Lung (tissue), 11 donors: ENCODE measurements at regions not wholly inside any gene's neighbourhood (a gene's known extent, or its start where the extent isn't known, plus 50 kb on each side); places are given as distances from the start of the nearest gene placed in this dataset.

Experiments used
- ATAC-seq: fragments of 200-7000 bp; cut with Tn5 transposase; one replicate; pipeline ENCODE4 v1.9.1; 2020; ENCODE audit warnings: moderate number of reproducible peaks; ENCODE audit not compliant: insufficient read depth, low FRiP score
- DNase-seq, 3 donors: peaks; one replicate each; pipeline ENCODE4 v3.0.0-alpha.2; 2013 to 2017
- H3K27ac ChIP-seq, 2 donors: one replicate each; pipeline ENCODE4 v1.5.1; 2013; ENCODE audit warnings: mild to moderate bottlenecking in 2 of 2, moderate library complexity in 2 of 2, control low read depth in 1 of 2, inconsistent platforms in 1 of 2, low read depth in 1 of 2, low read length in 1 of 2
- H3K27me3 ChIP-seq, 3 donors: one replicate each; pipeline ENCODE4 v1.5.1; 2013; ENCODE audit warnings: low read length in 2 of 3; ENCODE audit not compliant: control insufficient read depth in 3 of 3, insufficient read depth in 3 of 3
- H3K36me3 ChIP-seq, 4 donors: one replicate each; pipeline ENCODE4 v1.5.1; 2013; ENCODE audit warnings: low read length in 4 of 4, mild to moderate bottlenecking in 1 of 4, moderate library complexity in 1 of 4; ENCODE audit not compliant: control insufficient read depth in 4 of 4, insufficient read depth in 4 of 4
- H3K4me1 ChIP-seq, 5 donors: one replicate each; pipeline ENCODE4 v1.5.1; 2013; ENCODE audit warnings: low read length in 5 of 5, mild to moderate bottlenecking in 2 of 5, moderate library complexity in 1 of 5; ENCODE audit not compliant: control insufficient read depth in 5 of 5, insufficient read depth in 5 of 5
- H3K4me3 ChIP-seq: one replicate; pipeline ENCODE4 v1.5.1; 2013; ENCODE audit warnings: mild to moderate bottlenecking, control low read depth, moderate library complexity
- H3K9ac ChIP-seq, 2 donors: one replicate each; pipeline ENCODE4 v1.5.1; 2013; ENCODE audit warnings: low read length in 2 of 2, control low read depth in 1 of 2; ENCODE audit not compliant: insufficient read depth in 1 of 2
- H3K9me3 ChIP-seq, 4 donors: one replicate each; pipeline ENCODE4 v1.5.1; 2013; ENCODE audit warnings: low read length in 3 of 4, mild to moderate bottlenecking in 1 of 4, moderate library complexity in 1 of 4; ENCODE audit not compliant: control insufficient read depth in 4 of 4, insufficient read depth in 3 of 4
- WGBS, 2 donors: extraction: QIAGEN DNeasy Blood & Tissue Kit; methylation state at CpG; one replicate each; pipeline ENCODE4 v1.1.7; 2013; 5-methylcytosine and 5-hydroxymethylcytosine counted together
- TF ChIP-seq, protein P1 (sequence below): IDR thresholded peaks from 2 replicates; pipeline ENCODE4 v1.5.1; 2012; ENCODE audit warnings: mild to moderate bottlenecking; ENCODE audit errors: control extremely low read depth, extremely low read depth
- donor health status: control.
- donor health status: control.
- donor health status: Bipolar disorder and iron deficiency.
- donor health status: healthy.
- donor health status: DM: yes; HTN: yes; CAD: no.

- no peak overlapping the region for H3K4me3 ChIP-seq
- H3K9me3 ChIP-seq, result no peaks in the 10 kb centered on the region
- H3K4me1 ChIP-seq, result peaks cover 0 to 31% (median under 1%) of the 10 kb centered on the region in 5 donors
- no peak overlapping the region for H3K27ac ChIP-seq
- H3K9ac ChIP-seq, result no peak overlapping the region
- H3K27me3 ChIP-seq, result no peaks in the 10 kb centered on the region
- WGBS, 2 donors, result 64 to 78% methylated on average over 4 of the region's 4 CpGs
- TF ChIP-seq, protein P1, sequence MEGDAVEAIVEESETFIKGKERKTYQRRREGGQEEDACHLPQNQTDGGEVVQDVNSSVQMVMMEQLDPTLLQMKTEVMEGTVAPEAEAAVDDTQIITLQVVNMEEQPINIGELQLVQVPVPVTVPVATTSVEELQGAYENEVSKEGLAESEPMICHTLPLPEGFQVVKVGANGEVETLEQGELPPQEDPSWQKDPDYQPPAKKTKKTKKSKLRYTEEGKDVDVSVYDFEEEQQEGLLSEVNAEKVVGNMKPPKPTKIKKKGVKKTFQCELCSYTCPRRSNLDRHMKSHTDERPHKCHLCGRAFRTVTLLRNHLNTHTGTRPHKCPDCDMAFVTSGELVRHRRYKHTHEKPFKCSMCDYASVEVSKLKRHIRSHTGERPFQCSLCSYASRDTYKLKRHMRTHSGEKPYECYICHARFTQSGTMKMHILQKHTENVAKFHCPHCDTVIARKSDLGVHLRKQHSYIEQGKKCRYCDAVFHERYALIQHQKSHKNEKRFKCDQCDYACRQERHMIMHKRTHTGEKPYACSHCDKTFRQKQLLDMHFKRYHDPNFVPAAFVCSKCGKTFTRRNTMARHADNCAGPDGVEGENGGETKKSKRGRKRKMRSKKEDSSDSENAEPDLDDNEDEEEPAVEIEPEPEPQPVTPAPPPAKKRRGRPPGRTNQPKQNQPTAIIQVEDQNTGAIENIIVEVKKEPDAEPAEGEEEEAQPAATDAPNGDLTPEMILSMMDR, result no peak
- ATAC-seq (no peak), DNase-seq (peak in 2 of 3 donors; percentile 28 to 59)
- no peaks in the 10 kb centered on the region for H3K36me3 ChIP-seq
Measured at GRCh38 chr1:87583459-87583858, 254.8 kb downstream of the LMO4 start.

GRCh38 chr1:87584586-87584985, 255.9 kb downstream of the LMO4 start:
- 62 to 78% methylated on average over 1 of the region's 1 CpG for WGBS, 2 donors
- H3K27ac ChIP-seq, result no peak overlapping the region
- H3K27me3 ChIP-seq, result no peaks in the 10 kb centered on the region
- ATAC-seq, result no peak
- no peaks in the 10 kb centered on the region for H3K36me3 ChIP-seq
- no peak overlapping the region for H3K4me3 ChIP-seq
- H3K4me1 ChIP-seq, result peaks cover 0 to 42% (median 8%) of the 10 kb centered on the region in 5 donors
- H3K9ac ChIP-seq, result no peak overlapping the region
- TF ChIP-seq, protein P1, result no peak
- H3K9me3 ChIP-seq, result no peaks in the 10 kb centered on the region
- DNase-seq, result no peak

GRCh38 chr1:87586501-87586900, 257.8 kb downstream of the LMO4 start:
- ATAC-seq, result no peak
- TF ChIP-seq, protein P1, result no peak
- WGBS, 2 donors, result 83 to 89% methylated on average over 3 of the region's 3 CpGs

GRCh38 chr1:87588495-87588894, 259.8 kb downstream of the LMO4 start:
- Histone ChIP-seq H3K27ac (no peak overlapping the region), H3K27me3 (no peaks in the 10 kb centered on the region), H3K4me1 (peaks cover 0 to 43% (median 8%) of the 10 kb centered on the region in 5 donors), H3K4me3 (no peak overlapping the region), H3K9me3 (no peaks in the 10 kb centered on the region), H3K36me3 (no peaks in the 10 kb centered on the region), H3K9ac (no peak overlapping the region)
- TF ChIP-seq, protein P1, result no peak
- ATAC-seq (no peak), DNase-seq (peak; percentile 82 to 98 (median 96))
- WGBS, 2 donors, result 54 to 61% methylated on average over 4 of the region's 4 CpGs

More at GRCh38 chr1:87586501-87586900, 257.8 kb downstream of the LMO4 start:
- H3K4me3 ChIP-seq, result no peak overlapping the region
- no peaks in the 10 kb centered on the region for H3K36me3 ChIP-seq
- no peak overlapping the region for H3K9ac ChIP-seq
- no peak overlapping the region for H3K27ac ChIP-seq
- no peak for DNase-seq
- H3K27me3 ChIP-seq, result no peaks in the 10 kb centered on the region
- no peaks in the 10 kb centered on the region for H3K9me3 ChIP-seq
- peaks cover 0 to 43% (median 8%) of the 10 kb centered on the region in 5 donors for H3K4me1 ChIP-seq
